ENCODE measurements at regions not wholly inside any gene's neighbourhood (a gene's known extent, or its start where the extent isn't known, plus 50 kb on each side); places are given as distances from the start of the nearest gene placed in this dataset.

- no peaks in the 10 kb centered on the region for H3K27me3 ChIP-seq
- intact Hi-C loops (cut with DNase I): no loop called here
- DNase-seq: no peak
- TF ChIP-seq CTCF (IDR thresholded peaks at IDR 0.05): no peak
- H3K4me1 ChIP-seq: no peaks in the 10 kb centered on the region
- ATAC-seq: no peak
- no peak overlapping the region for H3K4me3 ChIP-seq
- H3K27ac ChIP-seq: no peak overlapping the region
- H3K9me3 ChIP-seq: peaks cover 0 to 15% of the 10 kb centered on the region in 2 donors
- no peaks in the 10 kb centered on the region for H3K36me3 ChIP-seq
These were observed 250.7 kb downstream of the ANXA1 start for GRCh38 chr9:73402081-73403028.

GRCh38 chr9:73411494-73411893 is 259.8 kb downstream of the ANXA1 start:
- H3K36me3 ChIP-seq: no peaks in the 10 kb centered on the region
- H3K27me3 ChIP-seq: no peaks in the 10 kb centered on the region
- no peak for TF ChIP-seq CTCF (IDR thresholded peaks at IDR 0.05)
- ATAC-seq (no peak), DNase-seq (no peak)
- no peaks in the 10 kb centered on the region for H3K4me1 ChIP-seq
- no peak overlapping the region for H3K4me3 ChIP-seq
- H3K27ac ChIP-seq: no peak overlapping the region
- no peaks in the 10 kb centered on the region for H3K9me3 ChIP-seq
- intact Hi-C loops (cut with DNase I): no loop called here

GRCh38 chr9:73412874-73413273 is 261.2 kb downstream of the ANXA1 start:
- DNase-seq: no peak
- H3K9me3 ChIP-seq: no peaks in the 10 kb centered on the region
- TF ChIP-seq CTCF (IDR thresholded peaks at IDR 0.05): no peak
- no peak overlapping the region for H3K4me3 ChIP-seq
- intact Hi-C loops (cut with DNase I): no loop called here
- H3K27me3 ChIP-seq: no peaks in the 10 kb centered on the region
- ATAC-seq: no peak
- no peak overlapping the region for H3K27ac ChIP-seq
- H3K36me3 ChIP-seq: no peaks in the 10 kb centered on the region
- H3K4me1 ChIP-seq: no peaks in the 10 kb centered on the region

- no peaks in the 10 kb centered on the region for H3K27me3 ChIP-seq
- intact Hi-C loops (cut with DNase I): no loop called here
- no peak overlapping the region for H3K27ac ChIP-seq
- H3K9me3 ChIP-seq: no peaks in the 10 kb centered on the region
- no peak overlapping the region for H3K4me3 ChIP-seq
- no peaks in the 10 kb centered on the region for H3K36me3 ChIP-seq
- ATAC-seq (no peak), DNase-seq (no peak)
- no peaks in the 10 kb centered on the region for H3K4me1 ChIP-seq
- no peak for TF ChIP-seq CTCF (IDR thresholded peaks at IDR 0.05)
These were observed 272.2 kb downstream of the ANXA1 start for GRCh38 chr9:73423891-73424290.

- TF ChIP-seq CTCF (IDR thresholded peaks at IDR 0.05): no peak
- no peak for ATAC-seq
- intact Hi-C loops (cut with DNase I): no loop called here
These were observed 274.6 kb downstream of the ANXA1 start for GRCh38 chr9:73426269-73426668.

More at GRCh38 chr9:73426269-73426668, 274.6 kb downstream of the ANXA1 start:
- no peak for DNase-seq
- no peak overlapping the region for H3K27ac ChIP-seq
- H3K4me1 ChIP-seq: no peaks in the 10 kb centered on the region
- no peaks in the 10 kb centered on the region for H3K36me3 ChIP-seq
- no peak overlapping the region for H3K4me3 ChIP-seq
- no peaks in the 10 kb centered on the region for H3K9me3 ChIP-seq
- no peaks in the 10 kb centered on the region for H3K27me3 ChIP-seq

Data from left lung (tissue), 4 donors.